ENCODE measurements at regions not wholly inside any gene's neighbourhood (a gene's known extent, or its start where the extent isn't known, plus 50 kb on each side); places are given as distances from the start of the nearest gene placed in this dataset.
"Not testable (repeated sequence)": the region's sequence is repeated elsewhere in the genome, so short reads cannot be mapped to it uniquely, and the experiment has no call there.

GRCh38 chr16:51516960-51517359, 365.9 kb upstream of the SALL1 start:
- DNase-seq, result not testable (repeated sequence)

- DNase-seq, result no peak
Measured at GRCh38 chr16:51510416-51510815, 359.3 kb upstream of the SALL1 start.

GRCh38 chr16:51509336-51509735, 358.3 kb upstream of the SALL1 start:
- no peak for DNase-seq

- no peak for DNase-seq
Measured at GRCh38 chr16:51508490-51509212, 357.6 kb upstream of the SALL1 start.

- no peak for DNase-seq
Measured at GRCh38 chr16:51507286-51507685, 356.2 kb upstream of the SALL1 start.

- no peak for DNase-seq
Measured at GRCh38 chr16:51500306-51500705, 349.2 kb upstream of the SALL1 start.

- DNase-seq, result no peak
Measured at GRCh38 chr16:51497541-51498211, 346.6 kb upstream of the SALL1 start.

- DNase-seq, result no peak
Measured at GRCh38 chr16:51490866-51491265, 339.8 kb upstream of the SALL1 start.

GRCh38 chr16:51487880-51488279, 336.8 kb upstream of the SALL1 start:
- no peak for DNase-seq

- no peak for DNase-seq
Measured at GRCh38 chr16:51474414-51475091, 323.5 kb upstream of the SALL1 start.

- no peak for DNase-seq
Measured at GRCh38 chr16:51473091-51473490, 322.0 kb upstream of the SALL1 start.

GRCh38 chr16:51470492-51470891, 319.4 kb upstream of the SALL1 start:
- DNase-seq, result no peak

GRCh38 chr16:51464996-51465395, 313.9 kb upstream of the SALL1 start:
- no peak for DNase-seq

GRCh38 chr16:51461255-51461654, 310.2 kb upstream of the SALL1 start:
- DNase-seq, result no peak

GRCh38 chr16:51458356-51459140, 307.5 kb upstream of the SALL1 start:
- no peak for DNase-seq

- no peak for DNase-seq
Measured at GRCh38 chr16:51457775-51458174, 306.7 kb upstream of the SALL1 start.

- no peak for DNase-seq
Measured at GRCh38 chr16:51455398-51455797, 304.3 kb upstream of the SALL1 start.

- no peak for DNase-seq
Measured at GRCh38 chr16:51453251-51453650, 302.2 kb upstream of the SALL1 start.

GRCh38 chr16:51450909-51451308, 299.8 kb upstream of the SALL1 start:
- no peak for DNase-seq

- no peak for DNase-seq
Measured at GRCh38 chr16:51450376-51450775, 299.3 kb upstream of the SALL1 start.

GRCh38 chr16:51449441-51449840, 298.4 kb upstream of the SALL1 start:
- DNase-seq, result no peak

GRCh38 chr16:51445250-51445649, 294.2 kb upstream of the SALL1 start:
- DNase-seq, result no peak

GRCh38 chr16:51443934-51444333, 292.9 kb upstream of the SALL1 start:
- no peak for DNase-seq

Measured in CD4-positive, alpha-beta T cell treated with Interferon gamma for 1 hour (primary cell).